ENCODE measurements at regions not wholly inside any gene's neighbourhood (a gene's known extent, or its start where the extent isn't known, plus 50 kb on each side); places are given as distances from the start of the nearest gene placed in this dataset.
"Not testable (repeated sequence)": the region's sequence is repeated elsewhere in the genome, so short reads cannot be mapped to it uniquely, and the experiment has no call there.

GRCh38 chr11:81237139-81237538, 1496.5 kb downstream of the FAM181B start:
- no peak for TF ChIP-seq ZFP3 (CRISPR knock-in tag; IDR thresholded peaks at IDR 0.05)
- no peak for TF ChIP-seq ZC3H10 (CRISPR knock-in tag; IDR thresholded peaks at IDR 0.05)
- TF ChIP-seq ISL1 (CRISPR knock-in tag; IDR thresholded peaks at IDR 0.05), result no peak
- TF ChIP-seq ZFP30 (CRISPR knock-in tag; IDR thresholded peaks at IDR 0.05), result no peak
- TF ChIP-seq, protein P1, sequence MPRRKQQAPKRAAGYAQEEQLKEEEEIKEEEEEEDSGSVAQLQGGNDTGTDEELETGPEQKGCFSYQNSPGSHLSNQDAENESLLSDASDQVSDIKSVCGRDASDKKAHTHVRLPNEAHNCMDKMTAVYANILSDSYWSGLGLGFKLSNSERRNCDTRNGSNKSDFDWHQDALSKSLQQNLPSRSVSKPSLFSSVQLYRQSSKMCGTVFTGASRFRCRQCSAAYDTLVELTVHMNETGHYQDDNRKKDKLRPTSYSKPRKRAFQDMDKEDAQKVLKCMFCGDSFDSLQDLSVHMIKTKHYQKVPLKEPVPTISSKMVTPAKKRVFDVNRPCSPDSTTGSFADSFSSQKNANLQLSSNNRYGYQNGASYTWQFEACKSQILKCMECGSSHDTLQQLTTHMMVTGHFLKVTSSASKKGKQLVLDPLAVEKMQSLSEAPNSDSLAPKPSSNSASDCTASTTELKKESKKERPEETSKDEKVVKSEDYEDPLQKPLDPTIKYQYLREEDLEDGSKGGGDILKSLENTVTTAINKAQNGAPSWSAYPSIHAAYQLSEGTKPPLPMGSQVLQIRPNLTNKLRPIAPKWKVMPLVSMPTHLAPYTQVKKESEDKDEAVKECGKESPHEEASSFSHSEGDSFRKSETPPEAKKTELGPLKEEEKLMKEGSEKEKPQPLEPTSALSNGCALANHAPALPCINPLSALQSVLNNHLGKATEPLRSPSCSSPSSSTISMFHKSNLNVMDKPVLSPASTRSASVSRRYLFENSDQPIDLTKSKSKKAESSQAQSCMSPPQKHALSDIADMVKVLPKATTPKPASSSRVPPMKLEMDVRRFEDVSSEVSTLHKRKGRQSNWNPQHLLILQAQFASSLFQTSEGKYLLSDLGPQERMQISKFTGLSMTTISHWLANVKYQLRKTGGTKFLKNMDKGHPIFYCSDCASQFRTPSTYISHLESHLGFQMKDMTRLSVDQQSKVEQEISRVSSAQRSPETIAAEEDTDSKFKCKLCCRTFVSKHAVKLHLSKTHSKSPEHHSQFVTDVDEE (CRISPR knock-in tag; IDR thresholded peaks at IDR 0.05), result no peak
- no peak for TF ChIP-seq RARB (CRISPR knock-in tag; IDR thresholded peaks at IDR 0.05)
- TF ChIP-seq SNAI2 (CRISPR knock-in tag; IDR thresholded peaks at IDR 0.05), result no peak
- no peak for TF ChIP-seq ZNF70 (CRISPR knock-in tag; IDR thresholded peaks at IDR 0.05)
- TF ChIP-seq PPARA (CRISPR knock-in tag; IDR thresholded peaks at IDR 0.05; ENCODE audit: borderline replicate concordance), result no peak
- TF ChIP-seq PATZ1 (CRISPR knock-in tag; IDR thresholded peaks at IDR 0.05; ENCODE audit: borderline replicate concordance), result no peak
- TF ChIP-seq ZNF565 (CRISPR knock-in tag; conservative IDR thresholded peaks at IDR 0.05; ENCODE audit: low read depth), result no peak
- no peak; the same call in 2 of the 3 replicates for ATAC-seq

- ATAC-seq, result not testable (repeated sequence)
These were observed 1506.3 kb downstream of the FAM181B start for GRCh38 chr11:81227409-81227808.

DNA sequence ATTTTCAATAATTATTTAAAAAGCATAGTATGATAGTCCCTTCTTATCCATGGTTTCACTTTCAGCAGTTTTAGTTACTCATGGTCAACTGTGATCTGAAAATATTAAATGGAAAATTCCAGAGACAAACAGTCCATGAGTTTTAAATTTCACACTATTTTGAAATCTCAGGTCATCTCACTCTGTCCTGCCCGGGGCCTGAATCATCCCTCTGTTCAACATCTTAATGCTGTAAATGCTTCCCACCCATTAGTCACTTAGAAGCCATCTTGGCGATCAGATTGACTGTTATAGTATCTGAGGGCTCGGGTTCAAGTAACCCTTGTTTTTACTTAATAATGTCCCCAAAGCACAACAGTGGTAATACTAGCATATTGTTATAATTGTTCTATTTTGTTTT, 1509.3 kb downstream of the FAM181B start:
- ATAC-seq, result no peak
- TF ChIP-seq BACH2 (CRISPR knock-in tag; IDR thresholded peaks at IDR 0.05; ENCODE audit: borderline replicate concordance), result no peak
- no peak for TF ChIP-seq SNAI2 (CRISPR knock-in tag; IDR thresholded peaks at IDR 0.05)
- no peak for TF ChIP-seq ZNF8 (CRISPR knock-in tag; IDR thresholded peaks at IDR 0.05)
- no peak for TF ChIP-seq ZFP3 (CRISPR knock-in tag; IDR thresholded peaks at IDR 0.05)
- TF ChIP-seq TCF4 (CRISPR knock-in tag; IDR thresholded peaks at IDR 0.05; ENCODE audit: borderline replicate concordance), result no peak
- TF ChIP-seq PATZ1 (CRISPR knock-in tag; IDR thresholded peaks at IDR 0.05; ENCODE audit: borderline replicate concordance), result no peak
- TF ChIP-seq OSR1 (CRISPR knock-in tag; IDR thresholded peaks at IDR 0.05), result no peak
- no peak for TF ChIP-seq ZNF70 (CRISPR knock-in tag; IDR thresholded peaks at IDR 0.05)
- no peak for TF ChIP-seq PPARA (CRISPR knock-in tag; IDR thresholded peaks at IDR 0.05; ENCODE audit: borderline replicate concordance)
- no peak for TF ChIP-seq GLIS3 (CRISPR knock-in tag; IDR thresholded peaks at IDR 0.05)
- TF ChIP-seq, protein P1 (CRISPR knock-in tag; IDR thresholded peaks at IDR 0.05), result no peak
- no peak for TF ChIP-seq ESRRG (CRISPR knock-in tag; IDR thresholded peaks at IDR 0.05)
- no peak for TF ChIP-seq RARB (CRISPR knock-in tag; IDR thresholded peaks at IDR 0.05)
- no peak for TF ChIP-seq ARNTL (CRISPR knock-in tag; IDR thresholded peaks at IDR 0.05; ENCODE audit: borderline replicate concordance, low read depth)
- no peak for TF ChIP-seq ZFP30 (CRISPR knock-in tag; IDR thresholded peaks at IDR 0.05)
- TF ChIP-seq, protein P2, sequence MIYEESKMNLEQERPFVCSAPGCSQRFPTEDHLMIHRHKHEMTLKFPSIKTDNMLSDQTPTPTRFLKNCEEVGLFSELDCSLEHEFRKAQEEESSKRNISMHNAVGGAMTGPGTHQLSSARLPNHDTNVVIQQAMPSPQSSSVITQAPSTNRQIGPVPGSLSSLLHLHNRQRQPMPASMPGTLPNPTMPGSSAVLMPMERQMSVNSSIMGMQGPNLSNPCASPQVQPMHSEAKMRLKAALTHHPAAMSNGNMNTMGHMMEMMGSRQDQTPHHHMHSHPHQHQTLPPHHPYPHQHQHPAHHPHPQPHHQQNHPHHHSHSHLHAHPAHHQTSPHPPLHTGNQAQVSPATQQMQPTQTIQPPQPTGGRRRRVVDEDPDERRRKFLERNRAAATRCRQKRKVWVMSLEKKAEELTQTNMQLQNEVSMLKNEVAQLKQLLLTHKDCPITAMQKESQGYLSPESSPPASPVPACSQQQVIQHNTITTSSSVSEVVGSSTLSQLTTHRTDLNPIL (CRISPR knock-in tag; IDR thresholded peaks at IDR 0.05; ENCODE audit: low read depth), result no peak
- TF ChIP-seq ISL1 (CRISPR knock-in tag; IDR thresholded peaks at IDR 0.05), result no peak

Measured in SK-N-SH treated with all-trans-retinoic acid at 6 μM for 48 hours (cell line).